IPS-18a (cell line): ENCODE measurements at regions not wholly inside any gene's neighbourhood (a gene's known extent, or its start where the extent isn't known, plus 50 kb on each side); places are given as distances from the start of the nearest gene placed in this dataset.
A peak's percentile ranks its signal among the peaks of the same experiment; 100 is the strongest.

Experiments used
- H3K27ac ChIP-seq: one replicate; pipeline ENCODE4 v1.5.1; 2013; ENCODE audit warnings: low read length
- H3K27me3 ChIP-seq: one replicate; pipeline ENCODE4 v1.6.1; 2013; ENCODE audit warnings: mild to moderate bottlenecking, low read length; ENCODE audit not compliant: control insufficient read depth, insufficient read depth
- H3K36me3 ChIP-seq: one replicate; pipeline ENCODE4 v1.6.1; 2013; ENCODE audit warnings: low read depth, low read length; ENCODE audit not compliant: control insufficient read depth
- H3K4me1 ChIP-seq: one replicate; pipeline ENCODE4 v1.6.1; 2013; ENCODE audit warnings: low read depth, low read length; ENCODE audit not compliant: control insufficient read depth
- H3K4me3 ChIP-seq: one replicate; pipeline ENCODE4 v1.5.1; 2013; ENCODE audit warnings: low read length
- H3K9ac ChIP-seq: one replicate; pipeline ENCODE4 v1.6.1; 2013; ENCODE audit warnings: mild to moderate bottlenecking, low read length, moderate library complexity
- H3K9me3 ChIP-seq: one replicate; pipeline ENCODE4 v1.6.1; 2013; ENCODE audit warnings: low read depth, low read length; ENCODE audit not compliant: control insufficient read depth

DNA sequence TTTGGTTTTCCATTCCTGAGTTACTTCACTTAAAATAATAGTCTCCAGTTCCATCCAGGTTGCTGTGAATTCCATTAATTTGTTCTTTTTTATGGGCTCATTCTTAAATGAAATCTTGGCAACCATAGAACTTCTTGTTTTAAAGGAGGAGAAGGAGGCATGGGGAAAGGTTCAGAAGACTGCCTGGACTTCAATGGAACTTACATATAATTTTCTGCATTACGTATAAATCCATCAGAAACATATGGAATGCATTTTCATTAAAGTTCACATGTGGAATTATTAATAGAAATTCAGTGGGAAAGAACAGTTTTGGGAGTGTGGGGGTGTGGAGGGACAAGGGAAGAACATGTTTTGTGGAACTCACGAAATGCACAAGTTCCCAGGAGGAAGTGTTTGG, 176.6 kb upstream of the PRKCQ start:
- Histone ChIP-seq H3K9me3 (no peaks in the 10 kb centered on the region), H3K27ac (no peak overlapping the region), H3K9ac (no peak overlapping the region), H3K4me1 (peaks cover 23% of the 10 kb centered on the region), H3K27me3 (no peaks in the 10 kb centered on the region), H3K36me3 (no peaks in the 10 kb centered on the region), H3K4me3 (no peak overlapping the region)

DNA sequence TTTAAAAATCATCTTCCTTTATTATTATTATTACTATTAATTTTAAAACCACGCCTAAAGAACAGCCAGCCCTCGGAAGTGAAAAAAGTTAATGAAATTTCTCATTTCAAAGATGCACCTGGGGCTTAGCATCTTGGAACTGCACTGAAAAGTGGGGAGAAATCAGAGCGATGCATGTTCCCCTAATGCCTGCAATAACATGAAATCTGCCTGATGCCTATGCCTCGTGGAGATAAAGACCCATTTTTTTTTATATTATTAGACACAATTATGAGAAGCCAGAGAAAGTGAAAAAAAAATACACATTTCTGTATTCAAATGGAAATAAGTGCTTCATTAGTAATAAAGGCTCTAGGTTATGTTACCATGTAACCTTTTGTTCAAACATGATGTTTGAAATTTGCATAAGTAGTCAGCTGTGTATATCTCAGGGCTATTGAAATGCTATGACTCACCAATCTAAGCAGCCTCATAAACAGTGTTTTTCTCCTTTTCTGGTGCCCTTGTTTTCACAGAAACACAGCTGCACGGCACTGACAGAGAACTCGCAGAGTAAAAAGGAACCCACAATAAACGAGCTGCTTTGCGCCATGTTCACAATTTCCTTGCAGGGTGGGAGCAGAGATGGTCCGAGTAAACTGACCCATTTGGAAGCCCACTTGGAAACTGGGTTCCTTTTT, 175.8 kb upstream of the PRKCQ start:
- Histone ChIP-seq H3K4me3 (no peak overlapping the region), H3K36me3 (no peaks in the 10 kb centered on the region), H3K4me1 (peaks cover 23% of the 10 kb centered on the region), H3K27ac (no peak overlapping the region), H3K27me3 (no peaks in the 10 kb centered on the region), H3K9ac (no peak overlapping the region), H3K9me3 (no peaks in the 10 kb centered on the region)

DNA sequence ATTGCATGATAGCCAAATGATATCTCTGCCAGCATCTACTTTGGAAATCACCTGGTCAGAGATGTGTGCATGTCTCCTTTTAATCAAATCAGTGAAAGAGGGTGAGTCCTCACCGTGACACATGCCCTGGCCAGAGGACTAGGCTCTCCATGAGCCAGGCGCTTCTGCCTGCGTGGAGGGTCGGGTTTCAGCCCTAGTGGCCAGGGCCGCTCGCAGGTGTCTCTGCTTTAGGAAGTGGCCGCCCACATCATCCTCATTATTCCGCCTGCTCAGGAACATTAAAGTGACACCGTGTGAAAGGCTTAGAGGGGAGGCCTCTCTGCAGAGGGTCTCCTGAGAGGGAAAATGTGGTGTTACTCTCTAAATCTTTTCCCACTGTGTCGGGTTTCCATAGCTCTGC, 173.6 kb upstream of the PRKCQ start:
- Histone ChIP-seq H3K9ac (no peak overlapping the region), H3K4me1 (peaks cover 23% of the 10 kb centered on the region), H3K27me3 (no peaks in the 10 kb centered on the region), H3K9me3 (no peaks in the 10 kb centered on the region), H3K36me3 (no peaks in the 10 kb centered on the region), H3K27ac (no peak overlapping the region), H3K4me3 (no peak overlapping the region)

DNA sequence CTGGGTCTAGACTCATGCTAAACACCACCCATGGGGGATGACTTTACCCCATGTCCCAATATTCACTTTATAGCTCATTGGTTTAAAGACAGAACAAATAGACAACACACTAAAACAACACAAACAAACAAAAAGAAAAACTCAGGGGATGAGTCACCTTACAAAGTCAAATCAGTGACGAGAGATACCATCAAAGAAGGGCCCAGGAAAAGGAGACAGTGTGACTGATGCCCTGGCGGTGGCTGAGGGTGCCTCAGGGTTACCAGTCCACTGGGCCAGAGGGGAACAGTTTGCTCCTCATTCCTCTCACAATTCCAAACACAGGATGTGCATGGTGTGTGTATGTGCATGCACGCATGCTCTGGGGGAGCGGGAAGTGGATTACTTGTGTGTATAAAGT, 171.3 kb upstream of the PRKCQ start:
- no peaks in the 10 kb centered on the region for H3K9me3 ChIP-seq
- H3K4me1 ChIP-seq: peaks cover 23% of the 10 kb centered on the region
- no peak overlapping the region for H3K4me3 ChIP-seq

DNA sequence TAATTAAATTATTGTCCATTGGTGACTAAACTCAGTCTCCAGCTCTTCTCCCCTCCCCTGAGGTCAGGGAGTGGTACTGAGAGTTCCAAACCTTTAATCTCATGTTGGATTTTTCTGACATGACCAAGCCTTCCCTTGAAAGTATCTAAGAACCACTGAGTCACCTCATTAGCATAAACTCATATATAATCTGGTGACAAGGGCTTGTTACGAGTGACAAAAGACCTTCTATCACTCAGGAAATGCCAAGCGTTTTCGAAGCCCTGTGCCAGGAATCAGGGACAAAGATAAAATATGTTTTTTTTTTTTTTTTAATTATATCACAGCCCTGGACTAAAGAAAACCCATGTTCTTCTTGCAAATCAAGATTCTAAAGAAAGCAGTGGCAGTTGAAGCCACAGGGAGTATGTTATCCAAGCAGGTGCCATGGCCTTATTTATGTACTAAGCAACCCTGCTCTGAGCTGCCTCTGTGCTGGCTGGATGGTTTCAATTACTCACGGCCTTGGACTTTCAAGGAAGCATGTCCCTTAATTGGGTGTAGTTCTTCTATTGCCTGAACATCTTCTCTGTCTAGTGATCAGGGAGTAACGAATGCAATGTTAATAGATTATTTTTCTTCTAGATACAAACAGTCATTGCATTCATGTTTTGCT, 169.0 kb upstream of the PRKCQ start:
- H3K9me3 ChIP-seq: no peaks in the 10 kb centered on the region
- H3K27me3 ChIP-seq: no peaks in the 10 kb centered on the region
- H3K36me3 ChIP-seq: no peaks in the 10 kb centered on the region
- H3K9ac ChIP-seq: no peak overlapping the region
- H3K4me1 ChIP-seq: peaks cover 6% of the 10 kb centered on the region
- no peak overlapping the region for H3K4me3 ChIP-seq
- no peak overlapping the region for H3K27ac ChIP-seq

More for the DNA sequence above, 171.3 kb upstream of the PRKCQ start:
- no peak overlapping the region for H3K27ac ChIP-seq
- H3K9ac ChIP-seq: no peak overlapping the region
- H3K36me3 ChIP-seq: no peaks in the 10 kb centered on the region
- H3K27me3 ChIP-seq: no peaks in the 10 kb centered on the region

DNA sequence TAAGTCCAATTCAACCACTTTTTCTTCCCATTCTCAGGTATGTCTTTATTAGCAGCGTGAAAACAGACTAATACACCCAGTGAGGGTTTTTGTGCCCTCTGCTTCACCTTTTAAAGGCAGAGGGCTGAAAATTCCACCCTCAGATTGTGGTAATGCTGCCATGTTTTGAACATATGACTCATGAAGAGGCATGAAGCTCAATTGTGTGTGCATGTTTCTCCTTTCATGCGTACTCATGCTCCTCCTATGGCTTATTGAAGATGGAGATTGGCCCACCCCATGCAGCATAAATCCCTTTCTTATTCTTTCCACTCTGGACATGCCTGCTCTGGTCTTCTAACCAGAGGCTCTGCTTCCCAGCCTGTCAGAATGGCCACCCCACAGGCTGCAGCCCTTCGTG, 168.0 kb upstream of the PRKCQ start:
- Histone ChIP-seq H3K9ac (no peak overlapping the region), H3K4me1 (no peaks in the 10 kb centered on the region), H3K27me3 (no peaks in the 10 kb centered on the region), H3K36me3 (no peaks in the 10 kb centered on the region), H3K9me3 (no peaks in the 10 kb centered on the region), H3K27ac (no peak overlapping the region), H3K4me3 (no peak overlapping the region)

DNA sequence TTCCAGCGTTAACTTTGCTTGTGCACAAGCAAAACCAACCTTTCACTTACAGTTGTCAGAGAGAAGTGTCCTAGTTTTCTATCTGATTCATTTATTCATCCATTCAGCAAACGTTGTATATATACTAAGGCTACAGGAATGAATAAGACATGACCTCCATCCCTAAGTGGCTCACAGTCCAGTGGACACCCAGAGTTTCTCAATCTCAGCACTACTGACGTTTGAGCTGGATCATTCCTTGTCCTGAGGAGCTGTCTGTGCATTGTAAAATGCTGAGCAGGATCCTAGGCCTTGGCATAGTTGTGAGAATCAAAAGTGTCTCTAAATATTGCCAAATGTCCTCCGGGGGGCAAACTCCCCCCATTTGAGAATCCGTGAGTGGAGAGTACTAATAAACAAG, 166.7 kb upstream of the PRKCQ start:
- Histone ChIP-seq H3K4me3 (no peak overlapping the region), H3K9me3 (no peaks in the 10 kb centered on the region), H3K27me3 (no peaks in the 10 kb centered on the region), H3K27ac (no peak overlapping the region), H3K9ac (no peak overlapping the region), H3K4me1 (no peaks in the 10 kb centered on the region), H3K36me3 (no peaks in the 10 kb centered on the region)

DNA sequence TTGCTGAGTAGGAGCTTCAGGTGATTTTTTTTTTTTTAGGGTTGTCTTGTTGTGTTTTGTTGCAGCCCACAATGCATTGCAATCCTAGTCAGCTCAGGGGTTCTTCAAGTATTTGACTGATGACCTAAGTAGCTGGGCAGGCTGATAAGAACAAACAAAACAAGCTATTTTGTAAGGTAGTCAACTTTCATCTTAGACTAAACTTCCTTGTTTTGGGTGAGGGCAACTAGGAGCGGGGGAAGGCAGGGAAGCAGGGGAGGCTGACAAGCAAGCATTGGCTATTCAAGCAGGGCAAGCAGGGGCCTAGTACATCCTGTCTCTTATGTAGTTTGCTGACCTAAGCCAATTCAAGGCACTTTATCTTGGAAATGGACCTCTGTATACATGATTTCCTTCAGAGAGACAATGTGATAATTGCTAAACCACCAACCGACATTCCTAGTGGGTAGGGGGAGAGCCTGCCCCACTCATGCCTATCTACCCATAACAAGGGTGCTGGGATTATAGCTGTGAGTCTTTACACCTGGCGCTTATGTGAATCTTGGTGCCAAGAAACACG, 163.3 kb upstream of the PRKCQ start:
- Histone ChIP-seq H3K9ac (no peak overlapping the region), H3K4me1 (peaks cover 4% of the 10 kb centered on the region), H3K27me3 (no peaks in the 10 kb centered on the region), H3K9me3 (no peaks in the 10 kb centered on the region), H3K36me3 (no peaks in the 10 kb centered on the region), H3K4me3 (no peak overlapping the region), H3K27ac (no peak overlapping the region)

DNA sequence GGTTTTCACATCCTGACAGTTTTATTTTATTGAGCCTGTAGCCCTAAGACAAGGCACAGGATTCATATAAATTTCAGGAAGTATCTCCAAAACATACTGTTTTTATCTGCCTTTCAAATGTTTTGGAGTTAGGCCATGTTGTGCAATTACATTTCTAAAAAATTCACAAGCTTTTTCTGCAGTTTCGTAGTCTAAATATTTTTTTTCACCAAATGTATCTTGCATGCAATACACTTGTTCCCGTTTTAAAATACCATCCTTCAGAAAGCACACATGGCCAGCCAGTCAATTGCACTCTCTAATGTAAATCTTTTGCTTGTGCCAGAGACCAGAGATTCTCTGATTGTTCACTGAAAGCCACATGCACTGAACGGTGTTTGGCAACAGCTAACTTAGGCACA, 161.5 kb upstream of the PRKCQ start:
- H3K4me1 ChIP-seq: peaks cover 22% of the 10 kb centered on the region

DNA sequence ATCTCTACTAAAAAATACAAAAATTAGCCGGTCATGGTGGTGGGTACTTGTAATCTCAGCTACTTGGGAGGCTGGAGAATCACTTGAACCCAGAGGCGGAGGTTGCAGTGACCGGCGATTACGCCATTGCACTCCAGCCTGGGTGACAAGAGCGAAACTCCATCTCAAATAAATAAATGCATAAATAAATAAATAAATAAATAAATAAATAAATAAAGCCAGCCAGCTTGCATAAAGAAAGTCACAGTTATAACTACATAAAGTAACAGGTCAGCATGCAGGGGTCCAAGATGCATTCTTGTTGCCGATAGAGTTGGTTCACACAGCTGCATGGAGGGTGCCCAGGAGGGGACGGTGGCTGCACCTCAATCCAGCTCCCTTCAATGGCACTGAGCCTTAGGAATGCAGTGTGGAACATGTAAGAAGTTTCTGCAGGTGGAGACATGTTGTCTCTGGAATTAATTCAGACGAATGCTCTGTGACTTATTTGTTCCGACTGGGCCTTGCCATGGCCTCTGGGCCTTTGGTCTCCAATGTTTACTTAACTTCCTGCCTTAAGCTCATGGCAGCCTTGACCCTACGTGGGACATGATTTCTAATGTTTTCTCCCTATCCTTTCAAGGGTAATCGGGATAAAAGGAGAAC, 159.6 kb upstream of the PRKCQ start:
- no peaks in the 10 kb centered on the region for H3K36me3 ChIP-seq
- peaks cover 26% of the 10 kb centered on the region for H3K4me1 ChIP-seq
- no peak overlapping the region for H3K4me3 ChIP-seq
- no peaks in the 10 kb centered on the region for H3K27me3 ChIP-seq
- H3K9ac ChIP-seq: no peak overlapping the region
- no peak overlapping the region for H3K27ac ChIP-seq
- H3K9me3 ChIP-seq: no peaks in the 10 kb centered on the region

More for the DNA sequence above, 161.5 kb upstream of the PRKCQ start:
- no peak overlapping the region for H3K9ac ChIP-seq
- H3K4me3 ChIP-seq: no peak overlapping the region
- no peak overlapping the region for H3K27ac ChIP-seq
- H3K27me3 ChIP-seq: no peaks in the 10 kb centered on the region
- H3K9me3 ChIP-seq: no peaks in the 10 kb centered on the region
- H3K36me3 ChIP-seq: no peaks in the 10 kb centered on the region

DNA sequence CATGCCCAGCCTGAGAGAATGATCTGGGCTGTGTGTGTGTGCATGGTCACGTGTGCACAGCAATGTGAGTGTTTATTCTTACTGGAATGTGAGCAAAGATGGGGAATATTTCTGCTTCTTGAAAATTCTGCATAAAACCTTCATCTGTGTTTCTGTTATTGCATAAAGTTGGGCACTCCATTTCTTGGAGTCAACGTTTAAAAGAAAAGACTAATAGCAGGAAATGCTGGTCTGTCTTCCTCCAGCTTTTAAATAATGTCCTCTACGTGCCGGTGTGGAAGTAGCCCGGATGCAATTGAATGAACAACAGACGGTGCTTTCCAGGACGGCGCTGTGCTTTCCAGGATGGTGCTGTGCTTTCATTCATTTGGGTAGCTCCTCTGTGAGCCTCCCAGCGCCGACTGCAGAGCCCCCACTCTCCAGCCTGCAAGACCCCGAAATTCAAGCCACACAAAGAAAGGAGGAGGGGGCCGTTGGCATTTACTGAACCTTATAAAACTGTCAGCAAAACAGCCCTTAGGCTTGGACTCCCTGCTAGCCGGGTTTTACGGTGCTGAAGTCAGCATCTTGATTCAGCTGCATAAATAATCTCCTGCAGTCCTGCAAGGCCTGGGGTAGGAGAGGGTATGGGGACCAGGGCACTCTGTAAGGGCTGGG, 158.2 kb upstream of the PRKCQ start:
- Histone ChIP-seq H3K27ac (no peak overlapping the region), H3K9me3 (no peaks in the 10 kb centered on the region), H3K4me1 (peaks cover 26% of the 10 kb centered on the region), H3K4me3 (peak overlapping the region; percentile 14), H3K27me3 (no peaks in the 10 kb centered on the region), H3K9ac (no peak overlapping the region), H3K36me3 (no peaks in the 10 kb centered on the region)
